ENCODE measurements at regions not wholly inside any gene's neighbourhood (a gene's known extent, or its start where the extent isn't known, plus 50 kb on each side); places are given as distances from the start of the nearest gene placed in this dataset.

- no peak for TF ChIP-seq CTCF (IDR thresholded peaks at IDR 0.05)
- no peak for TF ChIP-seq POLR2A (IDR thresholded peaks at IDR 0.05)
These were observed 302.9 kb downstream of the LMO7 start for GRCh38 chr13:75938811-75939560.

Data from ovary (tissue), 3 donors.